Activated naive CD4-positive, alpha-beta T cell treated with anti-CD3 and anti-CD28 coated beads, Interleukin-2, amount 10 ng/mL, durations not matched to agents 7 days and 5 days (primary cell): ENCODE measurements at regions not wholly inside any gene's neighbourhood (a gene's known extent, or its start where the extent isn't known, plus 50 kb on each side); places are given as distances from the start of the nearest gene placed in this dataset.

Experiments
- CTCF ChIA-PET: fragments of 350-600 bp; sonication (Branson Sonifier 250); formaldehyde crosslinking; loops from one replicate; lab custom pipeline; 2021; ENCODE audit warnings: antibody characterized with exemption; lab: Charles Lee
- DNase-seq: peaks from one replicate; pipeline ENCODE4 v3.0.0-alpha.2; 2020
- H3K27ac Mint-ChIP-seq: one replicate; pipeline ENCODE4 v1.8.0; 2021; ENCODE audit warnings: mild to moderate bottlenecking, moderate library complexity, mixed read lengths
- H3K27me3 Mint-ChIP-seq: one replicate; pipeline ENCODE4 v1.8.0; 2021; ENCODE audit warnings: mild to moderate bottlenecking, mixed read lengths
- H3K36me3 Mint-ChIP-seq: one replicate; pipeline ENCODE4 v1.8.0; 2021; ENCODE audit warnings: mixed read lengths
- H3K4me1 Mint-ChIP-seq: one replicate; pipeline ENCODE4 v1.8.0; 2021; ENCODE audit warnings: mixed read lengths
- H3K4me3 Mint-ChIP-seq: one replicate; pipeline ENCODE4 v1.8.0; 2021; ENCODE audit warnings: mild to moderate bottlenecking, moderate library complexity, mixed read lengths
- H3K9me3 Mint-ChIP-seq: one replicate; pipeline ENCODE4 v1.8.0; 2021; ENCODE audit warnings: mixed read lengths

DNA sequence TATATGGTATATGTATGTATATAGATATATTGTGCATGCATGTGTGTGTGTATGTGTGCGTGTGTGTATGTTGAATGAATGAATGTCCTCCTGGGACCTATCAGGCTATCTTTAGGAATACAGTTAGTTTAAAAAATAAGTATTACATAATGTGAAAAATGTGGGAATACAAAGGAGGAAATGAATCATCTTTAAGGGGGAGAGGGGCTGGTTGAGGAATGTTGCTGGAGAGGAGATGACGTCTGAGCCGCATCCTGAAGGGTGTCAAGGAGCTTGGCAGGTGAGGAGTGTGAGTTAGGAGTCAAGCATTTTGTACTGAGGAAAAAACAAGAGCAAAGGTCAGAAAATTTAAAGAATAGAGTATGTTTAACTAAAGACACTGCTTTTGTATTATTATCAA lies 62.4 kb upstream of the NLK start:
- DNase-seq: no peak
- H3K4me3 Mint-ChIP-seq: no peak overlapping the region
- no peaks in the 10 kb centered on the region for H3K36me3 Mint-ChIP-seq
- H3K27me3 Mint-ChIP-seq: peaks cover 27% of the 10 kb centered on the region
- no peak overlapping the region for H3K27ac Mint-ChIP-seq
- no peaks in the 10 kb centered on the region for H3K4me1 Mint-ChIP-seq
- CTCF ChIA-PET: no interaction called here
- no peaks in the 10 kb centered on the region for H3K9me3 Mint-ChIP-seq

DNA sequence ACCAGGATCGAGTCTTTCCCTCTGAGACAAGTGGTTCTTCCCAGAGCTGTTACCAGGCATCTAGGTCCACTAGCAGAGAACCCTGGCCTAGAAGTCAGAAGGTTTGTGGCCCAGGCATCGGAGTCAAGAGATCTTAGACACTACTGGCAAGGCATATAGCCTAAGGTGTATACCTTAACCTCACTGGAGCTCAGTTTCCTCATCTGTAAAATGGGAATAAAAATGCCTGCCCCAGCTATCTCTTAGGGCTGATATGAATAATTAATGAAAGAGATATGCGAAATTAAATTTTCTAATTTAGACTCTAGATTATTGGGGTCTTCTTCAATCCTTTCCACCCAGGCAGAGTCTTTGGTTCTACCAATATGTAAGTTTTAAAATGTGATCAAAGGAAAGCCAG lies 60.5 kb upstream of the NLK start:
- DNase-seq: no peak
- H3K4me3 Mint-ChIP-seq: no peak overlapping the region
- H3K36me3 Mint-ChIP-seq: no peaks in the 10 kb centered on the region
- CTCF ChIA-PET: interaction anchor here (1.0 kb wide), 1 partner anchor 88 kb away, joined by 3 read pairs; no protein-coding TSS in a partner anchor
- peaks cover 31% of the 10 kb centered on the region for H3K27me3 Mint-ChIP-seq
- no peaks in the 10 kb centered on the region for H3K9me3 Mint-ChIP-seq
- no peak overlapping the region for H3K27ac Mint-ChIP-seq
- no peaks in the 10 kb centered on the region for H3K4me1 Mint-ChIP-seq

DNA sequence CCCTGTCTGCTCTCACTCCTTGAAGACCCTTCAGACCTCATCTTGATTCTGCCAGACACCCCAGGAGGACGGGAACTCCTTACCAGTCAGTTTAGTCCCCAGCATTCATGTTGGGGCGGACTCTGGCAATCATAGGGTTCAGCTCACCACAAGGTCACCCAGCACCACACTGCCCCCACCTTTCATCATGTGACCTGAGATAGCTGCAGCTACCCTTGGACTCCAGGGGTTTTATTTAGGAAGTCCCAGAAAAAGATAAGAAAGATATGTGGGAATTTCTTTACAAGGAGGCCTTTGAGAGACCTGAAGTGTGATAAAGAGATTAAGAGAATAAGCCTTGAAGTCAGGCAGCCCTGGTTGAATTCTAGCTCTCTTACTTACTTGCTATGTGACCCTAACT lies 59.8 kb upstream of the NLK start:
- no peak for DNase-seq
- Mint-ChIP-seq H3K36me3 (no peaks in the 10 kb centered on the region), H3K9me3 (no peaks in the 10 kb centered on the region), H3K4me3 (no peak overlapping the region), H3K27ac (no peak overlapping the region), H3K4me1 (no peaks in the 10 kb centered on the region), H3K27me3 (peaks cover 26% of the 10 kb centered on the region)
- CTCF ChIA-PET: interaction anchor here (0.7 kb wide), 1 partner anchor 304 kb away, joined by 3 read pairs; no protein-coding TSS in a partner anchor

DNA sequence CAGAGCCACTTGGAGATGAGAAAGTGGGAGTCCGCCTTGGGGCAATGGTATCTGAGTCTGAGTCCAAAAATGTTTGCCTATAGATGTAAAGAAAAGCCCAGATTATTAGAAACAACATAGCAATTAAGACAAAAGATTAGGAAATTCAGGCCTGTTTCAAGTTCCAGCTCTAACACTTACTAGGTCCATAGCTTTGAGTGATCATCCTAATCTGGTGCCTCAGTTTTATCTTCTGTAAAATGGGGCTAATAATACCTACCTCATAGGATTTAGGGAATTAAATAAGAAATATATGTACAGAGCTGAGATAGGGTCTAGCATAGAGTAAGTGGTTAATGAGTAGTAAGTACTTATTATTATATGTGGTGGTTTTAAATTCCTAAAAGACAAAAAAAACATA lies 58.6 kb upstream of the NLK start:
- H3K4me3 Mint-ChIP-seq: no peak overlapping the region
- no peaks in the 10 kb centered on the region for H3K36me3 Mint-ChIP-seq
- H3K27ac Mint-ChIP-seq: no peak overlapping the region
- H3K27me3 Mint-ChIP-seq: peaks cover 31% of the 10 kb centered on the region
- H3K4me1 Mint-ChIP-seq: no peaks in the 10 kb centered on the region
- H3K9me3 Mint-ChIP-seq: no peaks in the 10 kb centered on the region
- no peak for DNase-seq
- CTCF ChIA-PET: no interaction called here

DNA sequence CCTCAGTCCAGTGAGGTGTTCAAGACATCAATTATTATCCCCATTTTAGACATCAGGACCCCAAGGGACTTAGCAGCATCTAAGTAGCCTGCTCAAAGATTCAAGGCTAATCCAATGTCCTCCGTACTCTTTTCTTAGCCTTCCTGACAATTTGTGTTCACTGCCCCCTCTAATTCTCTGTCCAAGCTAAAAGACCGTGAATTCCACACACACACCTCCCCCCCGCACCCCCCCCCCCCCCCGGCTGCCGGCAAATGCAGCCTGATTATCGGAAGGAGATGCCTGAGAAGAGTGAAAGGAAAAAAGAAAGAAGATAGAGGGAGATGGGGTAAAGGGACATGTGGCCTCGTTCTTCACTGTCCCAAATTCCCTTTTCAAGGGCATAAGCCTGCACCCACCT lies 58.1 kb upstream of the NLK start:
- no peak for DNase-seq
- no peaks in the 10 kb centered on the region for H3K36me3 Mint-ChIP-seq
- no peaks in the 10 kb centered on the region for H3K9me3 Mint-ChIP-seq
- peaks cover 34% of the 10 kb centered on the region for H3K27me3 Mint-ChIP-seq
- no peak overlapping the region for H3K4me3 Mint-ChIP-seq
- CTCF ChIA-PET: no interaction called here
- H3K4me1 Mint-ChIP-seq: no peaks in the 10 kb centered on the region
- H3K27ac Mint-ChIP-seq: no peak overlapping the region

DNA sequence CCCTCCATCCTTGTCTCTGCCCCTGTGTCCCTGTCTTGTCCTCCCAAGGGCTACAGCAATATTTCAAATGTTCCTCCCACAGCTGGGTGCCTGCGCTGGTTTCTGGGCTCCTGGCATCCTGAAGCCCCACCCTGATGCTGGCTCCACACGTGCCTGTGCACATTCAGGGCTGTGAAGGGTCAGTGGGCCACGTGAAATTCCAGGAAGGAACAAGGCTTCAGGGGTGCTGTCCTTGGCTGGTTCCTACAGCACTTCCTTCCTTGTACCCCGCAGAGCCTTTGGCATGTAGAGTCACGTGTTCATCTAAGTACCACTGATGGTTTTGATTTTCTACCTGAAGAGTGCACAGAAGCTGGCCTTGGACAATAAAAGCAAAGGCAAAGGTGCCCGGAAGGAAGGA lies 57.7 kb upstream of the NLK start:
- no peaks in the 10 kb centered on the region for H3K9me3 Mint-ChIP-seq
- no peaks in the 10 kb centered on the region for H3K36me3 Mint-ChIP-seq
- H3K27ac Mint-ChIP-seq: no peak overlapping the region
- H3K4me3 Mint-ChIP-seq: no peak overlapping the region
- no peaks in the 10 kb centered on the region for H3K4me1 Mint-ChIP-seq
- CTCF ChIA-PET: no interaction called here
- peaks cover 34% of the 10 kb centered on the region for H3K27me3 Mint-ChIP-seq
- no peak for DNase-seq

DNA sequence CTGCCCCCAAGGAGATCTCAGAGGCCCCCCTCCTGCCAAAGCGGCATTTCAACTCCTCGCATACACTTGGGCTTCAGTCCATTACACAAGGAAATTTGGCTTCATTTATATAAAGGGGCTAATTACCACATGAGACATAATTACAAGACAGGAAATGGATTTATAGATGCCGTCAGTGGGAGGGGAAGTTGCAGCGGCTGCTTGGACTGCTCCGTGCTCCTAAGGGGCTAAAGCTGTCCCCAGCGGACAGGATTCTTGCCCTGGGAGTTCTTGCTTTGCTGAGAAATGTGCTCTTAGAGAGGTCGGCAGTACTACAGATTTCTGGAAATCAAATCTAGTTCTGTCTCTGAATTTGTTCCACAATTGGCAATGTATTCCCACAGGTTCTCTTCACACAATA lies 57.2 kb upstream of the NLK start:
- no peaks in the 10 kb centered on the region for H3K4me1 Mint-ChIP-seq
- DNase-seq: no peak
- H3K27me3 Mint-ChIP-seq: peaks cover 34% of the 10 kb centered on the region
- H3K9me3 Mint-ChIP-seq: no peaks in the 10 kb centered on the region
- H3K36me3 Mint-ChIP-seq: no peaks in the 10 kb centered on the region
- H3K27ac Mint-ChIP-seq: no peak overlapping the region
- CTCF ChIA-PET: no interaction called here
- H3K4me3 Mint-ChIP-seq: no peak overlapping the region

DNA sequence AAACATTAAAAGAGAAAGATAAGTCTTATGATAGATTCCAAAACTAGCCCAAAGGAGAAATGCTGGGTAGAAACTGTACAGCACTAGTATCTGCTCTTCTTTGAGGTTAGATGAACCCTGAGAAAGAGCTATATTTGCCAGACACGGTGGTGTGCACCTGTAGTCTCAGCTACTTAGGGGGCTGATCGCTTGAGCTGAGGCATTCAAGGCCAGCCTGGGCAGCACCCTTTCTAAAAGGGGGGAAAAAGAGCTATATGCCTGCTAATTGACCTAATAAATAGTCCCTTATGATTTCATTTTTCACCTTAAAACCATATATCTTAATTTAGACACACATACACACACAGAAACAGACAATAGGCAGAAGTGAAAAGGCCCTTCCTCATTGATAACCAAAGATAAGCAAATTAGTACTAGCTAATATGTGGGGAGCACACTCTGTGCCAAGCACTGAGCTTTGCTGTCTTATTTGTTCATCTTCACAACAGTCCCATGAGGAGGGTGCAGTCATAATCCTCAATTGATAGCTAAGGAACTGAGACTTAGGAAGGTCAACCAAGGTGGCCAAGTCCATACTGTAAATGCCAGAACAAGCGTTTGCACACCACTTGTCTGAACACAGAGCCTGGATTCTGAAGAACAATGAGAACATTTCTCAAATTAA lies 56.6 kb upstream of the NLK start:
- H3K27me3 Mint-ChIP-seq: peaks cover 32% of the 10 kb centered on the region
- no peaks in the 10 kb centered on the region for H3K4me1 Mint-ChIP-seq
- no peak overlapping the region for H3K4me3 Mint-ChIP-seq
- CTCF ChIA-PET: no interaction called here
- no peak overlapping the region for H3K27ac Mint-ChIP-seq
- DNase-seq: no peak
- H3K36me3 Mint-ChIP-seq: no peaks in the 10 kb centered on the region
- H3K9me3 Mint-ChIP-seq: no peaks in the 10 kb centered on the region

DNA sequence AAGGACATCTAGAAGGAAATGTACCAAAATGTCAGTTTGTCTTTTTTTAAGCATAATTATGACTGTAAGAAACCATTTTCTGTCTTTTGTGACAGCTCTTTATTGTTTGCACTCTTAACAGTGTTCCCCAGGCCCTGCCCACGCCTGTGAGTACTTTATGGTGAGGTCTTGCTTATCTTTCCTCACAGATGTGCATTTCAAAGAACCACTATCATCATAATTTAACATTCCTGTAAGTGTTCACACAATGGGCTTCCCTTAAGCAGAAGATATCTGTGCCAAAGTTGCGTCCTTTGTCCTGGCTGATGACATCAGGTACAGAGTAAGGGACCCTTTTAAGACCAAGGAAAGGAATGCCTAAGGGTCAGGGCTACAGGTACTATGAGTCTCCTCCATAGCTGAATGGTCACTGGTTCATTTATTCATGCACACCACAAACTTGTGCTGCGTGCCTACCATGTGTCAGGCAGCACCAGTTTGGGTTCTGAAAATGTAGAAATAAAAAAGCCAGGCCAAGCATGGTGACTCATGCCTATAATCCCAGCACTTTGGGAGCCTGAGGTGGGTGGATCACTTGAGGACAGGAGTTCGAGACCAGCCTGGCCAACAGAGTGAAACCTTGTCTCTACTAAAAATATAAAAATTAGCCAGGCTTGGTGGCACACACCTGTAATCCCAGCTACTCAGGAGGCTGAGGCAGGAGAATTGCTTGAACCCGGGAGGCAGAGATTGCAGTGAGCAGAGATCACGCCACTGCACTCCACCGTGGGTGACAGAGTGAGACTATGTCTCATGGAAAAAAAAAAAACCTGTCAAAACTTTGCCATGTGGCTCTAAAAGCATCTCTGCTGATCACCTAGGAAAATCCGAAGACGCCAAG lies 55.4 kb upstream of the NLK start:
- Mint-ChIP-seq H3K4me3 (no peak overlapping the region), H3K27me3 (peaks cover 26% of the 10 kb centered on the region), H3K36me3 (no peaks in the 10 kb centered on the region), H3K9me3 (no peaks in the 10 kb centered on the region), H3K4me1 (no peaks in the 10 kb centered on the region), H3K27ac (no peak overlapping the region)
- no peak for DNase-seq
- CTCF ChIA-PET: no interaction called here

DNA sequence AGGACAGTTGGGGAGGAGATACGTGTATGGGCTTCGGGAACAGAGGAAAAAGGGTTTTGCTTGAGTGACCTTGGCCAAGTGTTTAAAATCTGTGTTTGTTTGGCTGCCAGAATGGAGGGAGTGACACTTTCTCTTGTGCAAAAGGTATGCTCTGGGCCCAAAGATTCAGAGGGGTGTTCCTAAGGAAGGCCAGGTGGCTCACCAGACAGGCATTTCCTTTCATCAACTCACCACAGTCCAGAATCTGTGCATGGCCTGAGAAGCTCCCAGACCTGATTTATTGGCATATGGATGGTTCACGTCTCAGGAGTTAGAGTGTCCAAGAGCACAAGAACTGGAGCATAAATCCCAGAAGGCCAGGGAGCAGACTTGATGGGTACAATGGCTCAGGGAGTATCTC lies 53.4 kb upstream of the NLK start:
- no peak for DNase-seq
- Mint-ChIP-seq H3K27me3 (peaks cover 22% of the 10 kb centered on the region), H3K4me1 (no peaks in the 10 kb centered on the region), H3K9me3 (no peaks in the 10 kb centered on the region), H3K4me3 (no peak overlapping the region), H3K36me3 (no peaks in the 10 kb centered on the region), H3K27ac (no peak overlapping the region)
- CTCF ChIA-PET: no interaction called here

DNA sequence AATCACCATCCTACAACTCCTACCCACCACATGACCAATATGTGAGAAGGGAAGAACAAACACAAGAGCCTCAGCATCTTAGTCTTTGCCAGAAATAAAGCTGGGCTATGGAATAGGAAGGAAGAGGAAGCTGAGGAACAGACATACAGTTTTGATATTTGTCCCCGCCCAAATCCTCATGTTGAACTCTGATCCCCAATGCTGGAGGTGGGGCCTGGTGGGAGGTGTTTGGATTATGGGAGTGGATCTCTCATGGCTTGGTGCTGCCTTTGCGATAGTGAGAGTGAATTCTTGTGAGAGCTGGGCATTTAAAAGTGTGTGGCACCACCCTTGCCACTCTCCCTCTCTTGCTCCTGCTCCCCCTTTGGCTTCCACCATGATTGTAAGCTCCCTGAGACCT lies 52.4 kb upstream of the NLK start:
- no peak for DNase-seq
- Mint-ChIP-seq H3K4me1 (no peaks in the 10 kb centered on the region), H3K4me3 (no peak overlapping the region), H3K36me3 (no peaks in the 10 kb centered on the region), H3K27me3 (peaks cover 15% of the 10 kb centered on the region), H3K27ac (no peak overlapping the region), H3K9me3 (no peaks in the 10 kb centered on the region)
- CTCF ChIA-PET: no interaction called here

DNA sequence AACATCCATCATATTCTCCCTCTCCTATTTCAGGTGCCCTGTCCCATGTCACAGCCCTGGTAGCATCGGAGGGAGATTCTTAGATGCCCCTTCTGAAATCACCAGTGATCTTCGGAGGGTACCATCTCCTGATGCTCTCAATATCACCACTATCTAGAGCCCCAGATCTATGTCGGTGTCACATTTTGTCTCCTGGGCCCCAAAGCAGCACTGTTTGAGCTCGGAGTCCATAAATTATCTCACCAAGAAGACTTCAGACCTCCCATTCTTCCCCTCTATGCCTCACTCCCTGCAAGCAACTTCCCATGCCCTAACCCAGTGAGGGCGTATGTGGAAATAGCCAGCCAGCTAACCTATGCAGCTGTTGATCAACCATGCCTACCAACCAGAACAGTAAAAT lies 51.5 kb upstream of the NLK start:
- Mint-ChIP-seq H3K9me3 (no peaks in the 10 kb centered on the region), H3K27ac (no peak overlapping the region), H3K4me3 (no peak overlapping the region), H3K4me1 (no peaks in the 10 kb centered on the region), H3K27me3 (peaks cover 16% of the 10 kb centered on the region), H3K36me3 (no peaks in the 10 kb centered on the region)
- DNase-seq: no peak
- CTCF ChIA-PET: no interaction called here

DNA sequence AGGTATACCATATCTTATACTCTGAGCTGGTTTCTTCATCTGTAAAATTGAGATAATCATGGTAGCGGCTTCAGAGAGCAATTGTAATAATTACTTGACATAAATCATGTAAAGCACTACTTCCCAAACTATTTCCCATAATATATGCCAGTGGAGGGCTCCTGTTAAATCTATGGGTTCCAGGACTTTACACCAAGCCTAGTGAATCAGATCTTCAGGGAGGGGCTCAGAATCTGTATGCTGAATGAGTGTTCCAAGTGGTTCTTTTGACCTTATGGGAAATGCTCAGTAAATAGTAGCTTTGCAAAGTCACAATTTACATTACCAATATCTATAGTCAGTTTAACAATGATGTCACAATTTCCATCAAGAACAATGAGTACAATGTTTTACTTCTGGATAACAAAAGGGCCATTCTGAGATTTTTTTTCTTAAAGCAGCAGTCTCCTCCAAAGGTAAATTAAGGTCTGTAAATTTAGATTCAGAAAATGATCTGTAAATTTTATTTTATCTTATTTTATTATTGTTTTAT lies 50.9 kb upstream of the NLK start:
- CTCF ChIA-PET: no interaction called here
- Mint-ChIP-seq H3K27ac (no peak overlapping the region), H3K36me3 (no peaks in the 10 kb centered on the region), H3K4me3 (no peak overlapping the region), H3K9me3 (no peaks in the 10 kb centered on the region), H3K4me1 (no peaks in the 10 kb centered on the region), H3K27me3 (peaks cover 17% of the 10 kb centered on the region)
- DNase-seq: no peak
